Ovary (tissue), 7 donors: ENCODE measurements at regions not wholly inside any gene's neighbourhood (a gene's known extent, or its start where the extent isn't known, plus 50 kb on each side); places are given as distances from the start of the nearest gene placed in this dataset.

Source experiments
- DNase-seq, 5 donors: peaks; one replicate each; pipeline ENCODE4 v3.0.0-alpha.2; 2019 to 2020
- H3K27ac ChIP-seq, 2 donors: fragments of 200-600 bp; one replicate each; pipeline versions ENCODE4 v1.5.1 to v1.8.0; 2019 to 2022
- H3K27me3 ChIP-seq: fragments of 200-600 bp; one replicate; pipeline ENCODE4 v1.8.0; 2022
- H3K36me3 ChIP-seq: fragments of 200-600 bp; sonication (generic); one replicate; pipeline ENCODE4 v1.5.1; 2019
- H3K4me1 ChIP-seq: one replicate; pipeline ENCODE4 v1.8.1; 2013; ENCODE audit warnings: mild to moderate bottlenecking, moderate library complexity; ENCODE audit not compliant: insufficient read depth
- H3K4me3 ChIP-seq: fragments of 200-600 bp; sonication (generic); one replicate; pipeline ENCODE4 v1.5.1; 2017
- H3K9me3 ChIP-seq, 2 donors: fragments of 200-600 bp in 1 of 2; sonication (generic) in 1 of 2; one replicate each; pipeline versions ENCODE4 v1.5.1 to v1.8.1; 2013 to 2019; ENCODE audit warnings: mild to moderate bottlenecking in 1 of 2, moderate library complexity in 1 of 2
- EP300 ChIP-seq: sonication (generic); formaldehyde crosslinking; IDR thresholded peaks from one replicate; pipeline ENCODE4 v1.6.1; 2017; ENCODE audit warnings: antibody characterized with exemption
- POLR2A ChIP-seq: fragments of 450-650 bp; IDR thresholded peaks from one replicate; pipeline ENCODE4 v1.6.1; 2017; ENCODE audit warnings: antibody characterized with exemption, mild to moderate bottlenecking, moderate library complexity
- WGBS, 3 donors: extraction: QIAGEN DNeasy Blood & Tissue Kit in 1 of 3; methylation state at CpG; one replicate each; pipeline versions ENCODE4 v1.1.5 to v1.1.7; 2013 to 2017; 5-methylcytosine and 5-hydroxymethylcytosine counted together
- intact Hi-C, 4 donors: fragments of 100-400 bp; cut with DNase I; formaldehyde crosslinking; loops; one replicate each; pipeline versions ENCODE4 v1.11.0 to v1.15.1; 2022 to 2023
- TF ChIP-seq, protein P1 (sequence below), 3 donors: fragments of 450-650 bp in 2 of 3; fragments of 200-600 bp in 1 of 3; IDR thresholded peaks; one replicate each; pipeline versions ENCODE4 v1.5.1 to v1.8.0; 2016 to 2022; ENCODE audit warnings: antibody characterized with exemption in 3 of 3, mild to moderate bottlenecking in 1 of 3
- donor health status: DM: no; HTN: no; CAD: no; lungs with moderate emphysema.
- donor health status: DM: no; HTN: no; CAD: no.
- donor health status: Bipolar disorder and iron deficiency.
- donor health status: DM: no; HTN: no; CAD: no.
- donor health status: DM: yes; HTN: yes; CAD: no.

DNA sequence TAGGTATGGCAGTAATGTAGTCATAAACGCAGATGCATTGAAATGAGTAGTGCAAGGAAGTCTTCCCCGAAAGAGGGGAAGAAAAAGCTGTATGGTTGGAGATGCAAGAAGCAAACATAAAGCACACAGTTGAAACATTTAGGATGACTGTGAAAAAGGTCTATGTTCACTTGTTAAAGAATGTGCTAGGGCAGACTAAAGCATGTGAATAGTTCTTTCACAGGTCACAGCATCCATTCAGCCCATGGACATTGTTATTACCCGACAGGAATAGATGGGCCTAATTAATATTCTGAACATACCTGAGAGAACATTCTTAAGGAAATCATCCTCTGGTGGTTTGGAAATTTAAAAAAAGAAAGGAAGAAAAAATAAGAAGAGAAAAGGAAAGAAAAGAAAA lies 595.2 kb downstream of the ZIC1 start:
- H3K9me3 ChIP-seq, result no peaks in the 10 kb centered on the region
- H3K4me3 ChIP-seq, result no peak overlapping the region
- no peak for DNase-seq
- no peaks in the 10 kb centered on the region for H3K4me1 ChIP-seq
- TF ChIP-seq POLR2A (no peak), EP300 (no peak)
- TF ChIP-seq, protein P1, sequence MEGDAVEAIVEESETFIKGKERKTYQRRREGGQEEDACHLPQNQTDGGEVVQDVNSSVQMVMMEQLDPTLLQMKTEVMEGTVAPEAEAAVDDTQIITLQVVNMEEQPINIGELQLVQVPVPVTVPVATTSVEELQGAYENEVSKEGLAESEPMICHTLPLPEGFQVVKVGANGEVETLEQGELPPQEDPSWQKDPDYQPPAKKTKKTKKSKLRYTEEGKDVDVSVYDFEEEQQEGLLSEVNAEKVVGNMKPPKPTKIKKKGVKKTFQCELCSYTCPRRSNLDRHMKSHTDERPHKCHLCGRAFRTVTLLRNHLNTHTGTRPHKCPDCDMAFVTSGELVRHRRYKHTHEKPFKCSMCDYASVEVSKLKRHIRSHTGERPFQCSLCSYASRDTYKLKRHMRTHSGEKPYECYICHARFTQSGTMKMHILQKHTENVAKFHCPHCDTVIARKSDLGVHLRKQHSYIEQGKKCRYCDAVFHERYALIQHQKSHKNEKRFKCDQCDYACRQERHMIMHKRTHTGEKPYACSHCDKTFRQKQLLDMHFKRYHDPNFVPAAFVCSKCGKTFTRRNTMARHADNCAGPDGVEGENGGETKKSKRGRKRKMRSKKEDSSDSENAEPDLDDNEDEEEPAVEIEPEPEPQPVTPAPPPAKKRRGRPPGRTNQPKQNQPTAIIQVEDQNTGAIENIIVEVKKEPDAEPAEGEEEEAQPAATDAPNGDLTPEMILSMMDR (IDR thresholded peaks at IDR 0.05), result no peak
- 76 to 84% (median 79%) methylated on average over 3 of the region's 3 CpGs for WGBS, 3 donors
- intact Hi-C loops, result no loop called here
- H3K27me3 ChIP-seq, result no peaks in the 10 kb centered on the region
- H3K36me3 ChIP-seq, result no peaks in the 10 kb centered on the region
- H3K27ac ChIP-seq, result no peak overlapping the region

DNA sequence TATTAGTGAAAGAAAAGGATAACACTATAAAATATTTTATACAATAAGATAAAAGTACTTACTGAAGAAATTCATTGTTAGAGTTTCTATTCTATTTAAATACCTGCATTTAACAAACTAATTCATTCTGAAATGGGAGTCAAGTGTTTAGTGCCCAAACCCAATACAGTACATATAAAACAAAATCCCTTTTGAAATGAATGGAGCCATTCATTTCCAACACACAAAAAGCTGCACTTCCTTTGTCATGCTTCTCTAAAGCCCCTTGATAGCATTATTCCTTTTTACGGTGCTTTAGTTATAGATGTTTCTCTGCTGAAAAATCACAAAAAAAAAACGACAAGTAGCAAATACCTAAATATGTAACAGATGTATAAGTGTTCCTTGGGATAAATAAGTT lies 596.3 kb downstream of the ZIC1 start:
- TF ChIP-seq POLR2A, result no peak
- TF ChIP-seq, protein P1 (IDR thresholded peaks at IDR 0.05), result no peak
- TF ChIP-seq EP300, result no peak
- 73 to 81% (median 78%) methylated on average over 2 of the region's 2 CpGs for WGBS, 3 donors
- Histone ChIP-seq H3K27ac (no peak overlapping the region), H3K36me3 (no peaks in the 10 kb centered on the region), H3K9me3 (no peaks in the 10 kb centered on the region), H3K4me1 (no peaks in the 10 kb centered on the region), H3K27me3 (no peaks in the 10 kb centered on the region), H3K4me3 (no peak overlapping the region)
- no peak for DNase-seq
- intact Hi-C loops, result no loop called here

DNA sequence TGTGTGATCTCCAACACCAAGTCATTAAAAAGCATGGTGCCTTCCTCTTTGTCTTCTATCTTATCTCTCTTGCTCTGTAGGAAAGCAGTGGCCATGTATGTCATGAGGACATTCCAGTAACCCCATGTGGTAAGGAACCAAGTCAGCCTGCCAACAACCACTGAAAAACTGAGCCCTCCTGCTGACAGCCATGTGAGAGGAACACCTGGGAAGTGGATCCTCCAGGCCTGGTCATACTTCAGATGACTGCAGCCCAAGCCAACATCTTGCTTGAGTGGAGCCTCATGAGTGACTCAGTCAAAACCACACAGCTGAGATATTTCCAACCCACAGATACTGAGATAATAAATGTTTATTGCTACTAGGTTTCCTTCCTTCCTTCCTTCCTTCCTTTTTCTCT lies 597.3 kb downstream of the ZIC1 start:
- H3K36me3 ChIP-seq, result no peaks in the 10 kb centered on the region
- TF ChIP-seq, protein P1 (IDR thresholded peaks at IDR 0.05), result no peak
- no peaks in the 10 kb centered on the region for H3K4me1 ChIP-seq
- H3K9me3 ChIP-seq, result no peaks in the 10 kb centered on the region
- no peak for DNase-seq
- no peak overlapping the region for H3K27ac ChIP-seq
- intact Hi-C loops, result no loop called here
- no peaks in the 10 kb centered on the region for H3K27me3 ChIP-seq
- no peak overlapping the region for H3K4me3 ChIP-seq

DNA sequence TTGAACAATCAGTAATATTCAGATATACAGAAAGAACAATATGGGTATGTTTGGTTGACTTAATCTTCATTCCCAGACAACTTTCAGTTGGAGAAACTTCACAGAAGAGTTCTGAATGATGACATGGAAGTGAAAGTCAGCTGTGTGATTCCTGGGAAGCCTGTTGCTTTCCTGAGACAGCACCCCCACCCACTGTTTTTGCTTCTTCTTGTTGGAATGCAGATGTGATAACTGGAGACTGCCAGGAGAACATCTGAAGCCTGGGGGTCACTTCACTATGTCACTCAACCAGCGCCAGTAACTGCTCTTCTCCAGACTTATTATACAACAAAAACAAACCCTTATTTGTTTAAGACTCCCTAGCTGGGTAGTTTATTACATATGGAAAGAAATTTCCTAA lies 599.4 kb downstream of the ZIC1 start:
- no peaks in the 10 kb centered on the region for H3K9me3 ChIP-seq
- H3K4me3 ChIP-seq, result no peak overlapping the region
- no peaks in the 10 kb centered on the region for H3K36me3 ChIP-seq
- H3K4me1 ChIP-seq, result no peaks in the 10 kb centered on the region
- 21 to 38% (median 25%) methylated on average over 1 of the region's 1 CpG for WGBS, 3 donors
- TF ChIP-seq, protein P1 (IDR thresholded peaks at IDR 0.05), result no peak
- TF ChIP-seq EP300, result no peak
- TF ChIP-seq POLR2A, result no peak
- DNase-seq, result no peak
- no peaks in the 10 kb centered on the region for H3K27me3 ChIP-seq
- no peak overlapping the region for H3K27ac ChIP-seq
- intact Hi-C loops, result no loop called here

DNA sequence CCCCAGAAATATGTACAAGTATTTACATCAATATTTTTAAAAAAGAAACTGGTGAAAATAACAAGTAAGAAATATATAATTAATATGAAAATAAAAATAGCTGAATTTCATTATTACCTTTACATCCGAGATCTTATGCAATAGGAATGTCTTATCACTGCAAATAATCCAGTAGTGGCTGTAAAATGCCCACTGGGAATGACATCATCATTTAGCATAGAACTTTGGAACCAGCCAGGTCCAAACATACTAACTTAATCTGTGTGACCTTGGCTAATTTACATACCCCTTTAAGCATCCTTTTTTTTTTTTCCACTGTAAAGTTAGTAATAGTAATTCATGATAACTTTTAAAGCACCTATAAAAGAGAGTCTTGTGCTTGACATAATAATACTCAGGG lies 611.7 kb downstream of the ZIC1 start:
- TF ChIP-seq EP300, result no peak
- TF ChIP-seq, protein P1 (IDR thresholded peaks at IDR 0.05), result no peak
- no peak for TF ChIP-seq POLR2A
- intact Hi-C loops, result no loop called here
- no peaks in the 10 kb centered on the region for H3K27me3 ChIP-seq
- H3K36me3 ChIP-seq, result no peaks in the 10 kb centered on the region
- DNase-seq, result no peak
- H3K4me1 ChIP-seq, result no peaks in the 10 kb centered on the region
- no peaks in the 10 kb centered on the region for H3K9me3 ChIP-seq
- no peak overlapping the region for H3K4me3 ChIP-seq
- WGBS, 3 donors, result 63 to 78% (median 70%) methylated on average over 1 of the region's 1 CpG
- H3K27ac ChIP-seq, result no peak overlapping the region
